SH-SY5Y (cell line): ENCODE measurements at regions not wholly inside any gene's neighbourhood (a gene's known extent, or its start where the extent isn't known, plus 50 kb on each side); places are given as distances from the start of the nearest gene placed in this dataset.

Experiments used
- GATA2 ChIP-seq: IDR thresholded peaks from 2 replicates; pipeline ENCODE4 v1.6.1; 2011; ENCODE audit warnings: mild to moderate bottlenecking, low read depth, low read length
- GATA3 ChIP-seq: IDR thresholded peaks from 2 replicates; pipeline ENCODE4 v1.6.1; 2011; ENCODE audit warnings: low read depth, mild to moderate bottlenecking, low read length, moderate library complexity

DNA sequence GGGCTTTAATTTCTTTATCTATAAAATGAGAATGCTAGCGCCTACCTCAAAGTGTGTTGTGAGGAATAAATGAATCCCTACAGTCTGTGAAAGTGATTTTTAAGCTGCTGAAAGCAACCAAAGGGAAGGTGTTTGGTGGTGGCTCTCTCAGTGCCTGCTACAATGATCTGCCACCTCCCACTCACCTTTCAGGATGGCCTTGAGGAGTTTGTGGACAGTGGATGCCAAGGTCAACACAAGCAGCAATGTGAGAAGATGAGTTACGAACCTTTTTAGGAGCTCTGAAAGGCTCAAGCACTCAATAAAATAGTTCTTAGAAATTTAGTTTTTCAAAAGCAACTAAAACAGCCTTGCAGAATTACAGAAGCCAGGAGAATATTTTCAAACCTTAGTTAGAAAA, 176.6 kb upstream of the DPT start:
- TF ChIP-seq GATA3 (no peak), GATA2 (no peak)
